H1 (cell line): ENCODE measurements at regions not wholly inside any gene's neighbourhood (a gene's known extent, or its start where the extent isn't known, plus 50 kb on each side); places are given as distances from the start of the nearest gene placed in this dataset.

Experiments used
- FOSL1 ChIP-seq: IDR thresholded peaks from 2 replicates; pipeline ENCODE4 v1.6.1; 2011; ENCODE audit warnings: mild to moderate bottlenecking, low read depth, low read length, moderate library complexity; ENCODE audit not compliant: insufficient read depth

DNA sequence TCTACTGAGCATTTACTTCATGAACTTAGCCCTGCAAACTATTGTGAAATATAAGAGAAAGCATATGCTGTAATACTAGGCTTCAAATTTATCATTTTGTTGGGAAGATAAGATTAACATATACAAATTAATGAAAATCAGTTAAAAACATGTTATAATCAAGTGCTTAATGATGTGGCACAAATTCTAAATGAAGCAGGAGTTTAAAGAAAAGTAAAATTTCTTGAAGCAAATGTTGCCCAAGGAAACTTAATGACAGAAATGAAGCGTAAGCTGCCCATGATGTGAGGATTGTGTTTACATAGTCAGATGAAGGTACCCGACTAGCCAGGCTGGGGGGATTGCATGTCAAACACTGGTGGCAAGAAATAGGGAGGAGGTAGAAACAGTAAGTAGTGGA, 103.1 kb upstream of the GAP43 start (continued):
- TF ChIP-seq FOSL1, result no peak
